NB4 (cell line): ENCODE measurements at regions not wholly inside any gene's neighbourhood (a gene's known extent, or its start where the extent isn't known, plus 50 kb on each side); places are given as distances from the start of the nearest gene placed in this dataset.

Experiments used
- DNase-seq: peaks from one replicate; pipeline ENCODE4 v3.0.0; 2010; ENCODE audit warnings: low read depth
- H3K4me3 ChIP-seq: one replicate; pipeline ENCODE4 v1.5.1; 2011; ENCODE audit warnings: mild to moderate bottlenecking, low read depth, low read length, moderate library complexity
- MAX ChIP-seq: IDR thresholded peaks from 2 replicates; pipeline ENCODE4 v1.6.1; 2011; ENCODE audit warnings: low read depth, low read length
- MYC ChIP-seq: IDR thresholded peaks from 2 replicates; pipeline ENCODE4 v1.6.1; 2011; ENCODE audit warnings: low read depth, low read length
- POLR2A ChIP-seq: IDR thresholded peaks from 2 replicates; pipeline ENCODE4 v1.6.1; 2011; ENCODE audit warnings: mild to moderate bottlenecking; ENCODE audit not compliant: insufficient read length; ENCODE audit errors: extremely low read depth
- TF ChIP-seq, protein P1 (sequence below): IDR thresholded peaks from one replicate; pipeline ENCODE4 v1.5.1; 2012; ENCODE audit warnings: low read depth, low read length

GRCh38 chr5:1748271-1748670 lies 51.4 kb downstream of the MRPL36 start:
- no peak for TF ChIP-seq POLR2A
- H3K4me3 ChIP-seq = no peak overlapping the region
- no peak for DNase-seq

GRCh38 chr5:1747803-1748085 lies 51.9 kb downstream of the MRPL36 start:
- TF ChIP-seq MAX = no peak
- TF ChIP-seq, protein P1, sequence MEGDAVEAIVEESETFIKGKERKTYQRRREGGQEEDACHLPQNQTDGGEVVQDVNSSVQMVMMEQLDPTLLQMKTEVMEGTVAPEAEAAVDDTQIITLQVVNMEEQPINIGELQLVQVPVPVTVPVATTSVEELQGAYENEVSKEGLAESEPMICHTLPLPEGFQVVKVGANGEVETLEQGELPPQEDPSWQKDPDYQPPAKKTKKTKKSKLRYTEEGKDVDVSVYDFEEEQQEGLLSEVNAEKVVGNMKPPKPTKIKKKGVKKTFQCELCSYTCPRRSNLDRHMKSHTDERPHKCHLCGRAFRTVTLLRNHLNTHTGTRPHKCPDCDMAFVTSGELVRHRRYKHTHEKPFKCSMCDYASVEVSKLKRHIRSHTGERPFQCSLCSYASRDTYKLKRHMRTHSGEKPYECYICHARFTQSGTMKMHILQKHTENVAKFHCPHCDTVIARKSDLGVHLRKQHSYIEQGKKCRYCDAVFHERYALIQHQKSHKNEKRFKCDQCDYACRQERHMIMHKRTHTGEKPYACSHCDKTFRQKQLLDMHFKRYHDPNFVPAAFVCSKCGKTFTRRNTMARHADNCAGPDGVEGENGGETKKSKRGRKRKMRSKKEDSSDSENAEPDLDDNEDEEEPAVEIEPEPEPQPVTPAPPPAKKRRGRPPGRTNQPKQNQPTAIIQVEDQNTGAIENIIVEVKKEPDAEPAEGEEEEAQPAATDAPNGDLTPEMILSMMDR = no peak
- no peak for TF ChIP-seq POLR2A
- no peak for TF ChIP-seq MYC
- DNase-seq = no peak
- H3K4me3 ChIP-seq = no peak overlapping the region

GRCh38 chr5:1747079-1747802 lies 52.4 kb downstream of the MRPL36 start:
- DNase-seq = no peak
- no peak overlapping the region for H3K4me3 ChIP-seq
- TF ChIP-seq MAX = no peak
- TF ChIP-seq MYC = no peak
- TF ChIP-seq POLR2A = no peak
- TF ChIP-seq, protein P1 = no peak

GRCh38 chr5:1746371-1747078 lies 53.1 kb downstream of the MRPL36 start:
- TF ChIP-seq, protein P1 = no peak
- no peak overlapping the region for H3K4me3 ChIP-seq
- no peak for DNase-seq

DNA sequence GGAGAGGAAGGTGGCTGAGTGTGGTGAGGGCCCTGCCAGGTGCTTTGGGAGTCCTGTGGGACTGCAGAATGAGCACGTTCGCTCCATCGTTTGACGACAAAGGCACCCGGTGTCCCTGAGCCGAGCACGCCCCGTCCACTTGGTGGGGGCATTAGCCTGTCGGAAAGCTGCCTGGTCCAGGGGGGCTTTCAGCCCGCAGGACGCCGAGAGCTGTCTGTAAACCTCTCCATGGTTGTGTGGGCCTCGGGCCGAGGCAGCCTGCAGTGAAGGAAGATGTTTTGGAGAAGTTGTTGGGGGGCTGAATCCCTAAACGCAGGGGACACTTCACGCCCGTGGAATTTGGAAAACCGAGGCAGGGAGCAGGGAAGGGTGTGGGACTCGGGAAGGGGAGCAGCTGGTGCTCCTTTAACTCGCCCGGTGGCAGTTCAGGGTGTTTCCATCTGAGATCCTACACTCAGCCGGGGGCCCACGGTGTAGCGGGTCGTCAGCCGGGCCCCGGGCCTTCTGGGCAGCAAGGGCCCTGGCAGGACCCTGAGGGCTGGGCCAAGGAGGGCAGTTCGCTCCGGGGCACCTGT lies 53.8 kb downstream of the MRPL36 start:
- H3K4me3 ChIP-seq = no peak overlapping the region
- DNase-seq = no peak
- TF ChIP-seq, protein P1 = no peak
- no peak for TF ChIP-seq MYC
- TF ChIP-seq MAX = no peak
- no peak for TF ChIP-seq POLR2A

GRCh38 chr5:1745123-1745795 lies 54.4 kb downstream of the MRPL36 start:
- no peak for DNase-seq
- TF ChIP-seq MAX = no peak
- TF ChIP-seq MYC = no peak
- TF ChIP-seq, protein P1 = no peak
- TF ChIP-seq POLR2A = no peak
- no peak overlapping the region for H3K4me3 ChIP-seq
